Nucleus accumbens (tissue), 56 donors: ENCODE measurements at regions not wholly inside any gene's neighbourhood (a gene's known extent, or its start where the extent isn't known, plus 50 kb on each side); places are given as distances from the start of the nearest gene placed in this dataset.

Experiments used
- DNase-seq, 56 donors: peaks; one replicate each; lab custom pipeline; 2025; lab: John Stamatoyannopoulos, UW

DNA sequence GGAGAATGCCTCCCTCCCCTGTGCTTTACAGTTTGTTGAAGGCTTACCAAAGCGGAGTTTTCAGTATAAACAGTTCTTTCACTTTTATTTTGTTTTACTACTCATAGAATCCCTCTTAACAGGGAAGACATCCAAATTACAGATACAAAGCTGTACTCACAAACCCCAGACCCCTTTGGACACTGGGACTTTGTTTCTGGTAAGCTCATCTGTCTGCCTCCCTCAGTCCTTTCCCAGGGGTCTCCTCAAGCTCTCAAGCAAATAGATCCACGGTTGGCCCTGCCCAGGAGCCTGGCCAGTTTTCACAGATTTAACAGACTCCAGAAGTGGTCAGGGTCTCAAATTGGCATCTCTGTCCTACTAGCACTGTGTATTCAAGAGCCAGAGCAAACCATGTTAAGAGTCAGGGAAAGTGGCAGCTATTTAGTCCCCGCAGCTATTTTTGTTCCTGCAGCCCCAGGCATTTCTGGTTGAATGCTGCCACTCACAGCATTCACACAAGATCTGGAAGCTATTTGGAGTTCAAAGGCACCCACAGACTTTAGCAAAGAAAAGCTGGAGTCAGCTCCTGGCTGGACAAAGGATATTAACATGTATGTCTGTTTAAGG is 54.2 kb downstream of the TMEM100 start:
- peak in 2 of 56 donors; percentile 0 to 4 for DNase-seq

DNA sequence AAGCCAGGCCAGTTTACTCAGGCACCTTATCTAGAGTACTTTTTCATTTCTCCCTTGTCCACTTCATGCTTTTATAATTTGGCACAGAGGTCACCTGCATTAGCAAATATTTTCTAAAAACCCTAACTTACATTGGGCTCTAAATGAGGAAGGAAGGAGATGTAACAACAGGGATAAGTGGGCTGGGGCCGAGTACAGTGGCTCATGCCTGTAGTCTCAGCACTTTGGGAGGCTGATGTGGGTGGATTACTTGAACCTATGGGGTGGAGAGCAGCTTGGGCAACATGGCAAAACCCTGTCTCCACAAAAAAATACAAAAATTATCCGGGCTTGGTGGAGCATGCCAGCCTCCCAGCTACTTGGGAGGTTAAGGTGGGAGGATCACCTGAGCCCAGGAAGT is 55.9 kb downstream of the TMEM100 start:
- DNase-seq, result no peak

DNA sequence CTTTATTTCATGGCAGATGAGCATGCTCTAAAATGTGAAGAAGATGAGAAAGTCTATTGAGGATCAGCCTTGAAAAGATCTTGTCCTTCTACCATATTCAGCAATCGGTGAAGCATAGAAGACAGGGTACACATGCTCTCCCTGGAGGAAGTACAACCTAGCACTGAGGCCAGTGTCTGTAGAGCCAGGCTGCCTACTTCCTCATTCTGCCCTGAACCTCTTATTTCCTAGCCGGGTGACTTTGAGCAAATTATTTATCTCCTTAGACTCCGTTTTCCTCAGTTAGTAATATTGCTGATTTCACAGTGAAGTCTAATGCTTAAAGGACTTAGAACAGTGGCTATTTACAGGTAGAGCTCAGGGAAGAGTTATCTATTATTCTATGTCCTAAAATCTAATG is 58.4 kb downstream of the TMEM100 start:
- peak in 1 of 56 donors; percentile 1 for DNase-seq

DNA sequence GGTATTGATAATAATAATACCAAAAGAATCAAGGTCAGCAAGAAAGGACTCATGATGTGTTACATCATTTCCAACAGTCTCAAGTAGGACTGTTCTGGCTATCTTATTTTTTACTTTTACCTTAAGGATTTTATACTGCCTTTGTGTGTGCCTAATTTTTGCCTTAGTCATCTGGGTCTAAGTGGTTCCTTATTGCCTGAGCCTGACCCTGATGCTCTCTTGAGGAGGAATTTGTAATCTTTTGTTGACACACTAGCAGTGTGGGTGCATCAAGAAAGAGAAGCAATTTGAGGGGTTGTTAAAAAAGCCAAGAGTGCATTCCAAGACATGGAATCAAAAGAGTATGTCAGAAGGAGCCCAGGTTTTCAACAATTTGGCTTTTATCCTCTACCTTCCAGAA is 59.3 kb downstream of the TMEM100 start:
- DNase-seq, result no peak

DNA sequence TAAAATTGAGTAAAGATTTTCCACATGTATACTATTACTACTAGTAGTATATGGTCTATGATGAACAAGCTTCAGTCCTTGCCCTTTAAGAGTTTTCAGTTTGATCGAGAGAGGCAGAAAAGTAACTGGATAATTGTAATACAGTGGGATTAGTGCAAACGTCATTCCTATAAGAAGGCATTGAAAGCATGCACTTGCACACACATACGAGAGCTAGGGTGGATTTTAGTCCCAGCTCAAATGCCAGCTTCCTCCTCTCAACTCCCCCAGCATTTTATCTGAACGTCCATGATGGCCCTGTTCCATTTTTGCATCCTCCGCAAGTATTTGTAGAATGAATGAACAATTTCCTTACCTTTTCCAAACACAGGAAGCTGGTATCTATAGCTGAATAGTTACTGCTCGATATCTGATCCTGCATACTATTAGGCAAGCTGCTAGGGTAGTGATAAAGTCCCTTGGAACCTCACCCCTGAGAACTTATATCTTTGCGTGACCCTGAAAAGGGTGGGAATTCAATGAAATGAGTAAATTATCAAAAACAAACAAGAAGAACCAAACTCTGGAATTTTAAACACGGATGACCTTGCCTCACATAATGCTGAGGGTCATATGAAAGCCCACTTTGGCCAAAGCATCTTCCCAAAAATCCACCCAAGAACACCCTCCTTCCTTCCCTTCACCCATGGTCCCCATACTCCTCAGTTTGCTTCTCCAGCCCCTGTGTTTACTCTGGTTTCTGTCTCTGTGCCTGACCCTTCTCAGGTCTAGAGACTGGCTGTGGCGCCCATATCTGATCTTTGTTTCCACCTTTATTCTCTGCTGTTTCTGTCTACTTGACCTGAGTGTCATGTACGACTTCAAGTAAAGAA is 60.5 kb downstream of the TMEM100 start:
- DNase-seq, result no peak

DNA sequence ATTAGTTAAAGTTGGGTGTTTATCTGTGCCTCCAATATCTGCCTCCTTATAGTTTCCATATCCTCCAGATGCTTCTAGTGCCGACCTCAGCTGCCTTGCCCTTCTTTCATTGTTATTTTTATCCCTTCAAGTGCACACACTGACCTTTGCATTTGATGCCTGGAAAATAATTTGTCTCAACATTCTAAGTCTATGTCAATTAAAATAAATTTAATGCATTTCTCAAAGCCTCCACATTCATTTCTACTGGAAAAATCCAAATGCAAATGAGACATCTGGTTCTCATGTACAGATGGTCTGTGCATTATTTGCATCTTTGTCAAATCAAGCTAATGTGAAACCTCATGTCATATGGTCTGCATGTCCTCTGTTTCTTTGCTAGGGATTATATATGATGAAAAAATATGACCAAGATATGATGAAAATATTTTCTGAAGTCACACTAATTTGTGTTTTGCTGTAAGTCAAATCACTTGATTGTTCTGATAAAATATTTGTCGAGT is 61.4 kb downstream of the TMEM100 start:
- DNase-seq, result no peak

DNA sequence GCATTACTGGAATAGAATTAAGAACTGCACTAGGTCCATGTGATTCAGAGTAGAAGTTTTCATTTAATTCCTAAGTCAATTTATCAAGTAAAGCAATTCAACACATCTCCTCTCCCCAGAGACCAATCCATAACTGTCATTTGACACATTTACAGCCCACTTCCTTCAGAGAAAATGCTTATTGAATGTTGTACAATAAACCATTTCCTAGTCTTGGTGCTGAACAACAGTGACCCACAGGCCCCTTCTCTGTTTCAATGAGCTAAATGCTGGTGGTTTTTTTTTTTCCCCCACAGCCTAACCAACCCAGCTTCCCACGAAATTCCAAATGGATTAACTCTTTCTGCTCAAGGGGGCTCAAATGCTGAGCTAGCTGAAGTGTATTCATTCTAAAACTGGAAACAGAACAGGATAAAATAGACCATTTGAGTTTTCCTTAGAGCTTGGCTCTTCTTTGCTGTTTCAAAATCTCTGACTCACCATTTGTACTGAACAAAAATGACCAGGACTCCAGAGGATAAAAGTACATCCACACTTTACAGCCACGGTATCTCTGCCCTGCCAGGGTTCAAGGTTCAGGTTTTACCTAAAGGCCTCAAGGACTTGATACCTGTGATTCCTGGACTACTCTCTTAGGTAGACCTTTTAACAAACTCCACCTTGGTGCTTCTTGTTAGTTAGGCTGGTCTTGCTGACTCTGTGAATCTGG is 62.3 kb downstream of the TMEM100 start:
- DNase-seq, result no peak

DNA sequence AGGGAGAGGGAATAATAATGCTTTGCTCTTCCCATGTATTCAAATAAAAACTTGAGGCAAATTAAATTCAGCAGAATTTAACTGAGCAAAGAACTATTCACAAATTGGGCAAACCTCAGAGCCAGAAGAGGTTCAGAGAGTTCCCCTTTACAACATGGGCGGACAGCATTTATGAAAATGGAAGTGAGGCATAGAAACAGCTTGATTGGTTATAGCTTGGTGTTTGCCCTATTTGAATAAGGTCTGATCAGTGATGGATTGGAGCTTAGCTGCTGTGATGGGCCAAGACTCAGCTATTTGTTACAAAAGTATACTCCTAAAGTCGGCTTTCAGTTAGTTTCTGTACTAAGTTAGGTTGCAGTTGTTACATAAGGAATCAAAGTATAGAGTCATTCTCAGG is 63.0 kb downstream of the TMEM100 start:
- DNase-seq, result no peak

DNA sequence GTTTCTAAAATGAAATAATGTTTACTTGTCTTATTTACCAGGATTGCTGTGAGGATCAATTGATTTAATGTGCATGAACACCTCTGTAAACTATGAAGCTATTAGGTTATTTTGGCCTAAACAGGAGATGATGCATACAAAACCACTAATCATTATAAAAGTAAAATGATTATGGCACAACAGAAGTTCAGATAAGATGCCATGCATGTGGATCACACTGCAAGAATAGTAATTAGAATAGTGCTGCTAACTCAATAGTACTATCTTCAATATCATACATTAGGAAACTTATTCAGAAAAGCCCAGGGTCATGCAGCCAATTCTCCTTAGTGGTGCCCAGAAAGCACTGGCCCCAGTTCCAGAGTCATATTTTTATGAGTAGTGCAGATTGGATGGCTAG is 66.9 kb downstream of the TMEM100 start:
- DNase-seq, result no peak

DNA sequence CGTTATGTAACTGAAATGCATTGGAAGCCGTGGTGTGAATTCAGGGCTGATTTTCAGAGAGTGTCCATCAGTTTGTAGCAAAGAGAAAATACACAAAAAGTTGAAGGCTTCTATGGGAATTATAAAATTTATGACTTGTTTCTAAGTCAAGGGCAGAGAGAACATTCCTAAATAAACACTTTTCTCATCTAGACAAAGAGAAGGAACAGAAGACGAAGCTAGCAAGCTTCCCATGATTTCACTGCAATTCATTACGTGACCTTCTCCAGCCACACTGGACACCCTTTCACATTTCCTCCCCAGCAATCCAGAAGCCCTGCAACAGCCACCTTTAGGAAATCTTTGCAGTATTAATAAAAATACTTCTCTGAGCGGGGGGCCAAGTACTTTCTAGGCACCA is 67.8 kb downstream of the TMEM100 start:
- no peak for DNase-seq

DNA sequence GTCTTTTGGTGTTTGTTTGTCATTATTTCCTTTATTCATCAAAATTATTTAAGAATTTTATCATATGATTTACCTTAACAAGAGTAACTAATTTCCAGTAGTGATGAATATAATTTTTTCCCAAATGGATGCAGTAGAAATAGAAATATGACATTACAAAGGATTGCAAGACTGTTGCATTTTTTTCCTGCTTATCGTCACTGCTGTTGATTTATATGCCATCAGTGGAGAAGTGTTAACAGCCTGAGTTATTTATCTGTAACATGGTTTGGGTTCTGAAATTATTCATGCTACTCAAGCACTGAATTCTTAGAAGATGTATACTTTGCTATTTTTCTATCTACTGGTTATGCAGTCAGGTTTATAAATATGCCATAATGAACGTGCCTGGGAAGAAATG is 68.6 kb downstream of the TMEM100 start:
- no peak for DNase-seq

DNA sequence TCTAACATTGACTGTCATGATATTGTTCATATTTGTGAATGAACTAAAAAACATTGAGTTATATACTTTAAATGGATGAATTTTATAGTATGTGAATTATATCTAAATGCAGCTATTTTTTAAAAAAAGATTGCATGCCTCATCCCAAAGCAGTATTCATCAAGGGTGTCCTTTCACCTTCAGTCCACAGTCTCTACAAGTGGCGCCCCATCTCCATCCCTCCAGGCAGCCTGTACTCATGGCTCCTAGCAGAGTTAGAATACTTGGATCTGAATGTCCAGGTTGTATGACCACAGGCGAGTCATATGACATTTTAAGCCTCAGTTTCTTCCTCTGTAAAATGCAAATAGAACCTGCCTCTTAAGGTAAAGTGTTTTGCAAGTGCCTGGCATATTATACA is 69.8 kb downstream of the TMEM100 start:
- no peak for DNase-seq

DNA sequence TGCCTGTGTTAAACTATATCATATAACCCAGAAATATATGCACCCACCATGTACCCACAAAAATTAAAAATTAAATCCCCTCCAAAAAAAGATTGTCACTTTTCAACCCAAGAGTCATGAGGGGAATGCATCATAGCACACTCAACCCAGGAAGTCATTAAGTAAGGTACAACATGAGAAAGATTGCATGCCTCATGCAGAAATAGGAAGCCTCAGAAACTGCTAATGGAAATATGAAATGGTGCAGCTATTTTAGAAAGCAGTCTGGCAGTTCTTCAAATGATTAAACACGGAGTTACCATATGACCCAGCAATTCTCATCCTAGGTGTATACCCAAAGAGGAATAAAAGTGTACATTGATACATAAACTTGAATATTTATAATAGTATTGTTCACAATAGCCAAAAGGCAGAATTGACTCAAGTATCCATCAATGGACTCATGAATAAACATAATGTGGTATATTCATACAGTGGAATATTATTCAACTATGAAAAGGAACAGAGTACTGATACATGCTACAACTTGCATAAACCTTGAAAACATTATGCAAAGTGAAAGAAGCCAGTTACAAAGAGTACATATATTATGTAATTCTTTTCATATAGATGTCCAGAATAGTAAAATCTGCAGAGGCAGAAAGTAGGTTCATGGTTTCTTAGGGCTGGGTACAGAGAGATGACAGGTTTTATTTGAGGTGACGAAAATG is 70.4 kb downstream of the TMEM100 start:
- no peak for DNase-seq

DNA sequence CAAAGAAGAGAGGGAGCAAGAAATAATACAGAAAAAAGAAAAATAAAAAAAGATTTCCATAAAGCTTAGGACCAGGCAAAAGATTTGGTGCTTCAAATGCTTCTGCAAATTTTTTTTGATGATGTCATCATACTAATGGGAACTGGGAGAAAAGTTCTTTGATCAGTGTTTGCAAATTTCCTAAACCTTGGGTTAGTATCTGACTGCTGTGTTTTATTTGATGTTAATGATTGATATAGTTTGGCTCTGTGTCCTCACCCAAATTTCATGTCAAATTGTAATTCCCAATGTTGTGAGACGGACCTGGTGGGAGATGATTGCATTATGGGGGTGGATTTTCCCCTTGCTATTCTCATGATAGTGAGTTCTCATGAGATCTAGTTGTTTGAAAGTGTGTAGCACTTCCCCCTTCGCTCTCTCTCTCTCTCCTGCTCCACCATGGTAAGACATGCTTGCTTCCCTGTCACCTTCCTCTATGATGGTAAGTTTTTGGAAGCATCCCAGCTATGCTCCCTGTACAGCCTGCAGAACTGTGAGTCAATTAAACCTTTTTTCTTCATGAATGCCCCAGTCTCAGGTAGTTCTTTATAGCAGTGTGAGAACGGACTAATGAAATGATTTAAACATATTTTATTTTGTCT is 72.6 kb downstream of the TMEM100 start:
- no peak for DNase-seq

DNA sequence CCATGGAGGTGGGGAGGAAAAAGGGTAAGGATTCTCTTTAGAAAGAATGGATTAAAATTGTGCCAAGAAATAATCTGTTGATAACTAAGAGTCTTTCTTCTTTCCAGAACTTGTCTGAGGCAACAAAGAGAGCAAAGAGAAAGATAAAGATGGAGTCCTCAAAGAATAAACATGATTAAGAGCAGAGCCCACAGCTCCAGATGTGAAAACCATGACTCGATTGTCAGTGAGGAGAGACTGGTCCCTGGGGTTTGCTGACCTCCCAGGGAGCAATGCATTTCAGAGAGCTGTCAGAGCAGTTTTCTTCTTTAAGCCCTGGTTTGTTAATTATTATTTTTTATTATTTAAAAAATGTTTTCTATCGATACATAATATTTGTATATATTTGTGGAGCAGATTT is 74.6 kb downstream of the TMEM100 start:
- DNase-seq, result no peak

DNA sequence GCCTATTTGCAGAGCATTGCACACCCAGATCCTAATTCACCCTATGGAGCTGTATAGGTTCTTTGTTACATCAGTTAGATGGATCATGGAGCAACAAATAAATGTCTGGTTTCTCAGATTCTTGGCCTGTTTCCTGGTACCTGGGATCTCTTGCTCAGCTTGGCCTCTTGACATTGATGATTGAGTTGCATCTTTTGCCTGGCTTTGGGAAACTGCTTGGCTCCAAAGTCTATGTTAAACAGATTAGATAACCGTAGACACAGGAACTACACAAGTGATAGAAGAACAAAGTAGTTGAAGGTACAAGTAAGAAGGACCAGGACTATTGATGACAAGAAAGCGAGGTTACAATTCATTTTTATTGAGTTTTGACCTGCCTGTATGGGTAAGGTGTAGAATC is 77.3 kb downstream of the TMEM100 start:
- DNase-seq, result no peak

DNA sequence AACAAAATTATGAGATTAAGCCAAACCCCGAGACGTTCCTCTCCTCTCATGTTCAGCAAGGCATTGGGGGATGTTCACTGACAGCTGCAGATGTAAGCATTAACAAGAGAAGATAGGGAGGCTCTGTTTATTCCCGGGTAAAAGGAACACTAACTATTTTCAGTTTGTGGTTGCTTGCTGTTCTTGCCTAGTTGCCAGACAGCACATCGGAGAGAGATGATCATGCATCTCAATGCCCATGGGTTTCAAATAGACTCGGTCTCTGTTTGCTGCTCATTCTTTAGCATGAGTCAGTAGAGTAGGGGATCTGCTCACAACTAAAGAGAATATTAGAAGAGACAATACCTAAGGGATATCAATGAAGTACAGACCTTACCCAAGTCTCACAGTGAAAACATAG is 78.3 kb downstream of the TMEM100 start:
- DNase-seq, result no peak

DNA sequence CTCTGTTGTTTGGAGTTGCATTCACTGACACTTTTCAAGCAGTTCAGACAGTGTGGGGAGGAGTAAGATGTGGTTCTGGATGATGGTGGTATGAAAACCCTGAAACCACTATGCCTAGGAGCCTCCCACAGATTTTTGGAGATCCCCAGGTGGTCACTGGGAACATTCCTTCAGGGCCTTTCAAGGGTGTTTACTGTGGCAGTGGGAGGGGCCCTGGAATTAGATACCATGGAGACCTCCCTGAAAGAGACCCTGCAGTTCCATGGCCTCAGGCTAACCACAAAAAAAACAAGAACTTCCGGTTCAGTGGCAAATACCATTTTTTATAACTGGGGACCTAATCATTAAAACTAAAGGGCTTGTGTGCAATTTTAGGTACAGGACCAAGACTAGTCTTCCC is 79.9 kb downstream of the TMEM100 start:
- DNase-seq, result no peak

DNA sequence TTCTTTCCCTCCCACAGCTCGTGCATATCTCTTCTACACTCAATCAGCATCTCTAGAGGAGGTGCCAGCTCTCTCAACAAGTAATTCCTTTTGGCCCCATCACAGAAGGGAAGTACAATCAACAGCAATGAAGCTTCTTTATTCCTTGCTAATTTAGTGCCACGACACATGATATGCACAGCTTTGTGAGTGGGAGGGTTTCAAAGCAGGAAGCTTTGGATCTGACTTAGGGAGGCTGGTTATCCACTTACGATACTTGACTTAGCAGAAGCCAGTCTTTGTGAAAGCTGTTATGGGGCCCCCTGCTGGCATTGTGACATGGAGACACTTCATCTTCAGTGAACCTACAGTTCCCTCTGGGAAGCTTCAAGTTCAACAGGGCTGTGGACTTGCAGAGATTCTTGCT is 81.0 kb downstream of the TMEM100 start:
- peak in 31 of 56 donors; percentile 0 to 54 (median 6) for DNase-seq

DNA sequence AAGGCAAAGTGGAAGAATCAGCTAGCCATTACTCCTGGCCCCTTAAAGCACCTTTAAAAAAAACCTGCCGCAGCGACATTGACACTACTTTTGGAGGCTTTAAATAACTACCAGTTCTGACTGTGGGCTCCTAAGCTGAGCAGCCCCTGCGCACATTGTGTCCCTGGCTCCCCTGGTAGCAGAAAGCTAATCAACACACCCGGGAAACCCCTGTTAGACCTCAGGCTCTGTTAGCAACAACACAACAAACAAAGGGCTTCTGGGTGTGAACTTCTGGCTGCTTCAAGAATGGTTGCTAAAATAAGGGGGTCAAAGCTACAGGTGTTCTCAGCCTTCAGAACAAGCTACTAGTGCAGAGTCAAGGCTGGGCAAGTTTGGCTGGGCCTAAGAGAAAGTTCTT is 83.6 kb downstream of the TMEM100 start:
- no peak for DNase-seq
